GF-D8 (cell line): ENCODE measurements at regions not wholly inside any gene's neighbourhood (a gene's known extent, or its start where the extent isn't known, plus 50 kb on each side); places are given as distances from the start of the nearest gene placed in this dataset.

ENCODE experiments used
- DNase-seq: peaks from one replicate; lab custom pipeline; 2025; lab: John Stamatoyannopoulos, UW

DNA sequence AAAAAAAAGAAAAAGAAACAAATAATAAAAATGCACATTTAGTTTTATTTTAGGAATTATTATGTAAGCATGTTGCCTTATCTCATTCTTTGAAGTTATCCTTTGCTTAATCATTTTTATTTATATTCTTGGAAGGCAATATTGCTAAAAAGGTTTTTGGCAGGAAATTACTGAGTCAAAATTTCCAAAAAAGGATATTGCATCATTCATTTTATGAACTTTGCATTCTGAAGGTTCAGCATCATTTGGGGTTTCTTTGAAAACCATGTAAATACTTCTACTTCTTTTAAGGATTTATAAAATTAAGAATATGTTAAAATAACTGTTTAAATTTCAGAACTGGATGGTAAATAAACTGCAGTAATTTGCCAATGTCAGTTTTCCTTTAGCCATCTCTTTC is 94.2 kb upstream of the CTNND2 start:
- no peak for DNase-seq

DNA sequence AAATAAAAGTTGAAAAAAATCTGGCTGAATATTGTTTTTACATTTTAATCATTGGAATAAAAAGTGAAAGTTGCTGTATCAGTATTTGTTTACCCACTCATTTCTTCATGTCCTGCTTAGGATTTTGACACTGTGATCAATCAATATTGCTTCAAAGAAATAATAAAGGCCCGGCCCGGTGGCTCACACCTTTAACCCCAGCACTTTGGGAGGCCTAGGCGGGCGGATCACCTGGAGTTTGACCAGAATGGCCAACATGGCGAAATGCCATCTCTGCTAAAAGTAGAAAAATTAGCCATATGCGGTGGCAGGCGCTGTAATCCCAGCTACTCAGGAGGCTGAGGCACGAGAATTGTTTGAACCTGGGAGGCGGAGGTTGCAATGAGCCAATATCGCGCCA is 93.7 kb upstream of the CTNND2 start:
- no peak for DNase-seq

GRCh38 chr5:11992518-11992917 is 88.3 kb upstream of the CTNND2 start:
- DNase-seq = no peak

- no peak for DNase-seq
Measured at GRCh38 chr5:11985993-11986392, 81.7 kb upstream of the CTNND2 start.

DNA sequence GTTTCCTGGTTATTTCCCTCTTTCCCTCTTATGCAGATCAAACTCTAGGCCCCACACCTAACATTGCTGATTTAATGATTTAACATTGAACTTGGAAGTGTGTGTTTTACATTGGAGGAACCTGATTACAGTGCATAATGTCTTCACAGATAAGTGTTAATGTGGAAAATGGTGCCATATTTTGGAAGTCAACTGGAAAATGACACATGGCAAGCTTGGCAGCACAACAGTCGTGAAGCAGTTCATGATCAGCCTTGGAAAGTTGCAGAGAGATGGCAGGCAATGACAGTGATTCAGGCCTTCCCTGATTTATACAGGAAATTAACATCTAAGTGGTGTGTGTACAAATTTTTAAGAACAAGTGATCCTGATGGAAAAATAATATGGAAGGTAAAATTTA is 80.0 kb upstream of the CTNND2 start:
- DNase-seq = no peak

GRCh38 chr5:11981986-11982385 is 77.7 kb upstream of the CTNND2 start:
- no peak for DNase-seq

DNA sequence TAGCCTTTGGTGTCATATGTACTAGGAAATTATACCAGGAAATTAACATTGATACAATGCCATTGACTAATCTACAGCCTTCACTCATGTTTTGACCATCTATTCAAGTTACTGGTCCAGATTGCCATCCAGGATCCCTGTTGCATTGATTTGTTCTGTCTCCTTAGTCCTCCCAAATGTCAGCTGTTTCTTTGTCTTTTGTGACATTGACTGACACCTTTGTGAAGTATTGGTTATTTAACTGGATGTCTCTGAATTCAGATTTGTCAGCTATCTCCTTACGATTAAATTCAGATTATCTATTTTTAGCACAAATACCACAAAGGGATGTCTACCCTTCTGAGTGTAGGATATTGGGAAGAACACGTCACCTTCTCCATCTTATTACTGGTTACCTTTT is 73.7 kb upstream of the CTNND2 start:
- no peak for DNase-seq

- no peak for DNase-seq
Measured at GRCh38 chr5:11973469-11973868, 69.2 kb upstream of the CTNND2 start.

GRCh38 chr5:11963227-11963626 is 59.0 kb upstream of the CTNND2 start:
- no peak for DNase-seq

- DNase-seq = no peak
Measured at GRCh38 chr5:11962122-11962521, 57.9 kb upstream of the CTNND2 start.

GRCh38 chr5:11958321-11958720 is 54.1 kb upstream of the CTNND2 start:
- DNase-seq = no peak

DNA sequence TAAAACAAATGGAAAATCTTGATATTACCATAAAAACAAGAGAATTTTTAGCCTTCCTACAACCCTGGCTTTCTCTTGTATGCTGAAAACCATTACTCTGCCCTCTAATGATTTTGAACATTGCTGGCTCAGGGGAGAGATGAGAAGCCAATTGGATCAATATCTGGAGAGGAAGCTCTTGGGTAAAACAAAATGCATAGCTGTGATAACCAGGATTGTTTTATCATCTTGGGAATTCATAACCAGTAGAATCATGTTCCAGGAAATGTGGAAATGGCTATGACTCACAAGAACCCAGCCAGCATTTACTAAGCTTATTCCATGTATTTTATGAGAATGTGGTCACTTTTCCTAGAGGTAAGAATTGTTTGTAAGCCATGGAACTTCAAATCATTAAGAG is 51.1 kb upstream of the CTNND2 start:
- DNase-seq = no peak
